ENCODE measurements at regions not wholly inside any gene's neighbourhood (a gene's known extent, or its start where the extent isn't known, plus 50 kb on each side); places are given as distances from the start of the nearest gene placed in this dataset.

- H3K36me3 ChIP-seq (ENCODE audit: control insufficient read depth in 1 of 2, insufficient read depth in 2 of 2, low read length in 1 of 2): no peaks in the 10 kb centered on the region
- ATAC-seq (ENCODE audit: low FRiP score) (no peak), DNase-seq (no peak)
- intact Hi-C loops (cut with DNase I): no loop called here
- H3K9me3 ChIP-seq (ENCODE audit: control insufficient read depth, low read length): no peaks in the 10 kb centered on the region
- no peaks in the 10 kb centered on the region for H3K27me3 ChIP-seq (ENCODE audit: control insufficient read depth in 1 of 2, insufficient read depth in 2 of 2, low read length in 1 of 2)
- H3K4me1 ChIP-seq (ENCODE audit: control insufficient read depth in 1 of 2, insufficient read depth in 2 of 2, low read length in 2 of 2): no peaks in the 10 kb centered on the region
- no peak overlapping the region for H3K4me3 ChIP-seq (ENCODE audit: low read length in 2 of 2)
- no peak overlapping the region for H3K27ac ChIP-seq (ENCODE audit: low read depth in 1 of 2, low read length in 2 of 2)
Observed at GRCh38 chr2:34954758-34955157, 1355.7 kb upstream of the FAM98A start.

DNA sequence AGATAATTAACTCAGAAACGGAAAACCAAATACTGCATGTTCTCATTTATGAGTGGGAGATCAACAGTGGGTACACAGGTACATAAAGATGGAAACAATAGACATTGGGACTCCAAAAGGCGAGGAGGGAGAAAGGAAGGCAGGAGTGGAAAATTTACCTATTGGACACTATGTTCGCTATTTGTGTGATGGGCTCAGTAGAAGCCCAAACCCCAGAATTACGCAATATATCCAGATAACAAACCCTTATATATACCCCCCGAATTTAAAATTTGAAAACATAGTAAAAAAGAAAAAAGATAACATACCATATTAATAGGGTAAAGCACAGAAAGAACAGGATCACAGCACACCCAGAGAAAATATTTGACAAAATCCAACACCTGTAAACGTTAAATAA, 1351.7 kb upstream of the FAM98A start:
- WGBS, 2 donors: 73 to 76% methylated on average over 6 of the region's 6 CpGs

DNA sequence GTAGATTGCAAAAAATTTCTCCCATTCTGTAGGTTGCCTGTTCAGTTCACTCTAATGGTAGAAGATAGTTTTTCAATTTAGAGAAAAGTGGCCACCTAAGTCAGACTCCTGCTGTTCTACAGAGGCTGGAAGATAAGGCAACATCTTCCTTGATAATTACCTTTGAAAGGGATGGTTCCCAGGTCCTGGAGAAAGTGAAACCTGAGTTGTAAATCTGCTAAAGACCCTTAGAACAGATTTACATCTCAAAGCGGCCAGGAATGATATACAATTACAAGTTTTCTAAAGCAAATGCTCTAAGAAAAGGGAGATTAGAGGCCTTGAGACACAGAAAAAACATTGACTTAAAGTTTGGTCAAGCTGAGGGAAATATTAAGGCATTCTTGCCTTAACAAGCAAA, 1350.2 kb upstream of the FAM98A start:
- intact Hi-C loops (cut with DNase I): no loop called here
- DNase-seq: no peak
- ATAC-seq (ENCODE audit: low FRiP score): no peak
- H3K9me3 ChIP-seq (ENCODE audit: control insufficient read depth, low read length): no peaks in the 10 kb centered on the region
- no peaks in the 10 kb centered on the region for H3K4me1 ChIP-seq (ENCODE audit: control insufficient read depth in 1 of 2, insufficient read depth in 2 of 2, low read length in 2 of 2)
- H3K27me3 ChIP-seq (ENCODE audit: control insufficient read depth in 1 of 2, insufficient read depth in 2 of 2, low read length in 1 of 2): no peaks in the 10 kb centered on the region
- no peaks in the 10 kb centered on the region for H3K36me3 ChIP-seq (ENCODE audit: control insufficient read depth in 1 of 2, insufficient read depth in 2 of 2, low read length in 1 of 2)
- H3K27ac ChIP-seq (ENCODE audit: low read depth in 1 of 2, low read length in 2 of 2): no peak overlapping the region
- H3K4me3 ChIP-seq (ENCODE audit: low read length in 2 of 2): no peak overlapping the region
- WGBS, 2 donors: 48 to 67% methylated on average over 1 of the region's 1 CpG

More for the DNA sequence above, 1351.7 kb upstream of the FAM98A start:
- no peak for ATAC-seq (ENCODE audit: low FRiP score)
- Histone ChIP-seq H3K27ac (ENCODE audit: low read depth in 1 of 2, low read length in 2 of 2) (no peak overlapping the region), H3K4me1 (ENCODE audit: control insufficient read depth in 1 of 2, insufficient read depth in 2 of 2, low read length in 2 of 2) (no peaks in the 10 kb centered on the region), H3K4me3 (ENCODE audit: low read length in 2 of 2) (no peak overlapping the region), H3K36me3 (ENCODE audit: control insufficient read depth in 1 of 2, insufficient read depth in 2 of 2, low read length in 1 of 2) (no peaks in the 10 kb centered on the region), H3K9me3 (ENCODE audit: control insufficient read depth, low read length) (no peaks in the 10 kb centered on the region), H3K27me3 (ENCODE audit: control insufficient read depth in 1 of 2, insufficient read depth in 2 of 2, low read length in 1 of 2) (no peaks in the 10 kb centered on the region)
- DNase-seq: no peak
- intact Hi-C loops (cut with DNase I): no loop called here

- intact Hi-C loops (cut with DNase I): no loop called here
- Histone ChIP-seq H3K4me3 (ENCODE audit: low read length in 2 of 2) (no peak overlapping the region), H3K4me1 (ENCODE audit: control insufficient read depth in 1 of 2, insufficient read depth in 2 of 2, low read length in 2 of 2) (no peaks in the 10 kb centered on the region), H3K27ac (ENCODE audit: low read depth in 1 of 2, low read length in 2 of 2) (no peak overlapping the region), H3K36me3 (ENCODE audit: control insufficient read depth in 1 of 2, insufficient read depth in 2 of 2, low read length in 1 of 2) (no peaks in the 10 kb centered on the region), H3K27me3 (ENCODE audit: control insufficient read depth in 1 of 2, insufficient read depth in 2 of 2, low read length in 1 of 2) (no peaks in the 10 kb centered on the region), H3K9me3 (ENCODE audit: control insufficient read depth, low read length) (peaks cover 3% of the 10 kb centered on the region)
- WGBS, 2 donors: 89 to 90% methylated on average over 7 of the region's 7 CpGs
- ATAC-seq (ENCODE audit: low FRiP score) (no peak), DNase-seq (no peak)
Observed at GRCh38 chr2:34936089-34936488, 1337.0 kb upstream of the FAM98A start.

GRCh38 chr2:34912084-34912483, 1313.0 kb upstream of the FAM98A start:
- H3K4me3 ChIP-seq (ENCODE audit: low read length in 2 of 2): no peak overlapping the region
- no peak overlapping the region for H3K27ac ChIP-seq (ENCODE audit: low read depth in 1 of 2, low read length in 2 of 2)
- intact Hi-C loops (cut with DNase I): no loop called here
- no peaks in the 10 kb centered on the region for H3K9me3 ChIP-seq (ENCODE audit: control insufficient read depth, low read length)
- DNase-seq: no peak
- no peaks in the 10 kb centered on the region for H3K36me3 ChIP-seq (ENCODE audit: control insufficient read depth in 1 of 2, insufficient read depth in 2 of 2, low read length in 1 of 2)
- H3K27me3 ChIP-seq (ENCODE audit: control insufficient read depth in 1 of 2, insufficient read depth in 2 of 2, low read length in 1 of 2): no peaks in the 10 kb centered on the region
- WGBS, 2 donors: 68 to 72% methylated on average over 2 of the region's 2 CpGs
- no peaks in the 10 kb centered on the region for H3K4me1 ChIP-seq (ENCODE audit: control insufficient read depth in 1 of 2, insufficient read depth in 2 of 2, low read length in 2 of 2)
- ATAC-seq (ENCODE audit: low FRiP score): no peak

DNA sequence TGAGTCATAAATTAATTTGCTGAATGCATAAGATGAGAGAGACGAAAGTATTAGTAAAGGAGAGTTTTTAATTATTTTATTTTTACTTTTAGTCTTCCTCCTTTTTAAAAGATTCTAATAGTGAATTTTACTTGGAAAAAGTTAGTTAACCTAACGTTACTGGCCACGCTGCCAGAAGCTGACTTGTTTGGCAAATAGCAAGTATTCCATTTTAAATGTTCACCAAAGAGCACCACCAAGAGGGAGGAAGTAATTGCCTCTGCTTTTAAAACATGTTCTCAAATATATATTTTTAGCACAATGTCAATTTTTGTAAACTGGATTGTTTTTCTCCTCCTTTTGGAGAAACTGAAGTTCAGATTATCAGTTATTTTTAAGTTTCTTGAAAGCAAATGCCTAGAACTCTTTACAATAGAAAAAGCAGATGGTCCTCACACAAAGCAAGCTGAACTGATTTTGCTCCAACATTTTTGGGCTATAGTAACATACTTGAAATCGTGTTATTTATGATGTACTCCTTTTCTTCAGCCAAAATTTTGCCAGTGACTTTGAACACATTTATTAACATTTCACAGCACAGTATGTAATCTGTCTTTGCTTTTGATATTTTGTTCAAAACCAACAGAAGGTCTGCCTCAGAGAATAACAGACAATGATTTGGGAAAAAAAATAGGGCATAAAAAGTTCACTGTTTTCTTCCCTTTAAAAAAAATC, 1311.0 kb upstream of the FAM98A start:
- Histone ChIP-seq H3K27ac (ENCODE audit: low read depth in 1 of 2, low read length in 2 of 2) (no peak overlapping the region), H3K4me1 (ENCODE audit: control insufficient read depth in 1 of 2, insufficient read depth in 2 of 2, low read length in 2 of 2) (no peaks in the 10 kb centered on the region), H3K27me3 (ENCODE audit: control insufficient read depth in 1 of 2, insufficient read depth in 2 of 2, low read length in 1 of 2) (no peaks in the 10 kb centered on the region), H3K36me3 (ENCODE audit: control insufficient read depth in 1 of 2, insufficient read depth in 2 of 2, low read length in 1 of 2) (no peaks in the 10 kb centered on the region), H3K9me3 (ENCODE audit: control insufficient read depth, low read length) (no peaks in the 10 kb centered on the region), H3K4me3 (ENCODE audit: low read length in 2 of 2) (no peak overlapping the region)
- 13 to 19% methylated on average over 4 of the region's 4 CpGs for WGBS, 2 donors
- ATAC-seq (ENCODE audit: low FRiP score) (no peak), DNase-seq (no peak)
- intact Hi-C loops (cut with DNase I): no loop called here

- Histone ChIP-seq H3K27me3 (ENCODE audit: control insufficient read depth in 1 of 2, insufficient read depth in 2 of 2, low read length in 1 of 2) (no peaks in the 10 kb centered on the region), H3K4me1 (ENCODE audit: control insufficient read depth in 1 of 2, insufficient read depth in 2 of 2, low read length in 2 of 2) (peaks cover 0 to 2% of the 10 kb centered on the region in 2 donors), H3K36me3 (ENCODE audit: control insufficient read depth in 1 of 2, insufficient read depth in 2 of 2, low read length in 1 of 2) (no peaks in the 10 kb centered on the region), H3K9me3 (ENCODE audit: control insufficient read depth, low read length) (no peaks in the 10 kb centered on the region), H3K4me3 (ENCODE audit: low read length in 2 of 2) (no peak overlapping the region), H3K27ac (ENCODE audit: low read depth in 1 of 2, low read length in 2 of 2) (no peak overlapping the region)
- ATAC-seq (ENCODE audit: low FRiP score) (no peak), DNase-seq (no peak)
- intact Hi-C loops (cut with DNase I): no loop called here
- 84 to 90% methylated on average over 3 of the region's 3 CpGs for WGBS, 2 donors
Observed at GRCh38 chr2:34907812-34908211, 1308.7 kb upstream of the FAM98A start.

DNA sequence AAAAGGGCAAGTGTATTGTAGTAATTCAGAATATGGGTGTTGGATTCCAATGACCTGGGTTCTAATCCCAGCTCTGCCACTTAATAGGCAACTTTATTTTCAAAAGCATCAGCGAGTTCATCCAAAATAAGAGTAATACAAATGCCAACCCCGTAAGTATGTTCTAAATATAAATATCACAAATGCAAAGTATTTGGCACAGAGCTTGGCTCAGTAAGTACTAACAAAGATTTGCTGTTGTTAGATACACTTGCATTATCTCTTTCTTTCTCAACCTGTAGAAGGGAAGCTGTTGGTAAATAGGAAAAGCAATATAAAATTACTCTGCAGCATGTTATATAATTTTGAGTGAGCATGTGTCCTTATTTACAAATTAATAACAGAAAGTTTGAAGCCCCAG, 1302.6 kb upstream of the FAM98A start:
- 51 to 56% methylated on average over 2 of the region's 2 CpGs for WGBS, 2 donors

GRCh38 chr2:34899079-34899478, 1300.0 kb upstream of the FAM98A start:
- DNase-seq (no peak), ATAC-seq (ENCODE audit: low FRiP score) (no peak)
- no peaks in the 10 kb centered on the region for H3K9me3 ChIP-seq (ENCODE audit: control insufficient read depth, low read length)
- no peaks in the 10 kb centered on the region for H3K4me1 ChIP-seq (ENCODE audit: control insufficient read depth in 1 of 2, insufficient read depth in 2 of 2, low read length in 2 of 2)
- no peak overlapping the region for H3K27ac ChIP-seq (ENCODE audit: low read depth in 1 of 2, low read length in 2 of 2)
- peaks cover 0 to 1% of the 10 kb centered on the region in 2 donors for H3K36me3 ChIP-seq (ENCODE audit: control insufficient read depth in 1 of 2, insufficient read depth in 2 of 2, low read length in 1 of 2)
- H3K4me3 ChIP-seq (ENCODE audit: low read length in 2 of 2): no peak overlapping the region
- no peaks in the 10 kb centered on the region for H3K27me3 ChIP-seq (ENCODE audit: control insufficient read depth in 1 of 2, insufficient read depth in 2 of 2, low read length in 1 of 2)
- intact Hi-C loops (cut with DNase I): no loop called here

More for the DNA sequence above, 1302.6 kb upstream of the FAM98A start:
- no peak for ATAC-seq (ENCODE audit: low FRiP score)
- peaks cover 0 to 1% of the 10 kb centered on the region in 2 donors for H3K36me3 ChIP-seq (ENCODE audit: control insufficient read depth in 1 of 2, insufficient read depth in 2 of 2, low read length in 1 of 2)
- no peak for DNase-seq
- H3K9me3 ChIP-seq (ENCODE audit: control insufficient read depth, low read length): no peaks in the 10 kb centered on the region
- H3K4me3 ChIP-seq (ENCODE audit: low read length in 2 of 2): no peak overlapping the region
- no peak overlapping the region for H3K27ac ChIP-seq (ENCODE audit: low read depth in 1 of 2, low read length in 2 of 2)
- no peaks in the 10 kb centered on the region for H3K27me3 ChIP-seq (ENCODE audit: control insufficient read depth in 1 of 2, insufficient read depth in 2 of 2, low read length in 1 of 2)
- peaks cover 0 to 2% of the 10 kb centered on the region in 2 donors for H3K4me1 ChIP-seq (ENCODE audit: control insufficient read depth in 1 of 2, insufficient read depth in 2 of 2, low read length in 2 of 2)
- intact Hi-C loops (cut with DNase I): no loop called here

Data from aorta (tissue), 5 donors.